ENCODE measurements at regions not wholly inside any gene's neighbourhood (a gene's known extent, or its start where the extent isn't known, plus 50 kb on each side); places are given as distances from the start of the nearest gene placed in this dataset.

DNA sequence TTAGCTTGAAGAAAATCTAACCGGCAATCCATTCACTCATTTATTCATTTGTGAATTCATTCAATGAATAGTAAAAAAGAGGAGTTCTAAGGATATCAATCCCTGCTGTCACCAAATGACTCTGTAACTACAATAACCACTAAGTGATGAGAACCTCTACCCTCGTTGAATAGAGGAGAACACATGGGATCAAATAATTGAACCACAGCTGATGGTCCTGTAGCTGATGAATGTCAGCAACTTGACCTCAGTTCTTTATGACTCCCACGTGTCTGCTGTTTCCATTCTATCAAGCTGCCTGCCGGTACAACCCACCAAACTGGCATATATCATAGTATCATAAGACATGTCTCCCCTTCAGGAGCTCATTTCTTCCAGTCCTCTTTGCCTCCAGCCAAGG lies 150.3 kb downstream of the PTGER3 start:
- ChIA-PET CTCF (interaction anchor here (2.6 to 3.0 kb wide), 2 partner anchors 10 to 11 kb away, joined by 14 to 21 read pairs; no protein-coding TSS in a partner anchor), POLR2A (no interaction called here)
- Histone ChIP-seq H3K27me3 (replicated peaks in 2 of 5; ENCODE audit: control insufficient read depth in 4 of 5, insufficient read depth in 5 of 5, low read length in 4 of 5) (peaks cover 0 to 2% (median 0%) of the 10 kb centered on the region in 5 experiments), H3K9me3 (ENCODE audit: control extremely low read depth in 1 of 5, control insufficient read depth in 4 of 5, insufficient read depth in 2 of 5, low read depth in 1 of 5, low read length in 4 of 5) (no peaks in the 10 kb centered on the region), H3K4me1 (ENCODE audit: control extremely low read depth in 1 of 4, control insufficient read depth in 4 of 4, insufficient read depth in 4 of 4, low read length in 3 of 4) (no peaks in the 10 kb centered on the region), H3K36me3 (ENCODE audit: control insufficient read depth in 4 of 4, insufficient read depth in 4 of 4, low read length in 3 of 4) (no peaks in the 10 kb centered on the region), H3K27ac (ENCODE audit: insufficient read depth in 1 of 2, low read depth in 1 of 2, low read length in 2 of 2, poor library complexity in 1 of 2, severe bottlenecking in 2 of 2) (no peak overlapping the region), H3K4me3 (ENCODE audit: control insufficient read depth in 1 of 7, extremely low read depth in 1 of 7, insufficient read depth in 4 of 7, low read depth in 2 of 7, low read length in 6 of 7) (no peak overlapping the region)
- no peak for DNase-seq
- WGBS (ENCODE audit: insufficient coverage) = 100% methylated on average over 3 of the region's 4 CpGs

- ChIA-PET POLR2A (no interaction called here), CTCF (interaction anchor here (1.1 kb wide), 1 partner anchor 37 kb away, joined by 3 read pairs; no protein-coding TSS in a partner anchor)
- Histone ChIP-seq H3K4me1 (ENCODE audit: control extremely low read depth in 1 of 4, control insufficient read depth in 4 of 4, insufficient read depth in 4 of 4, low read length in 3 of 4) (no peaks in the 10 kb centered on the region), H3K9me3 (ENCODE audit: control extremely low read depth in 1 of 5, control insufficient read depth in 4 of 5, insufficient read depth in 2 of 5, low read depth in 1 of 5, low read length in 4 of 5) (peaks cover 0 to 3% (median 0%) of the 10 kb centered on the region in 5 experiments), H3K36me3 (ENCODE audit: control insufficient read depth in 4 of 4, insufficient read depth in 4 of 4, low read length in 3 of 4) (no peaks in the 10 kb centered on the region), H3K4me3 (ENCODE audit: control insufficient read depth in 1 of 7, extremely low read depth in 1 of 7, insufficient read depth in 4 of 7, low read depth in 2 of 7, low read length in 6 of 7) (no peak overlapping the region), H3K27ac (ENCODE audit: insufficient read depth in 1 of 2, low read depth in 1 of 2, low read length in 2 of 2, poor library complexity in 1 of 2, severe bottlenecking in 2 of 2) (no peak overlapping the region), H3K27me3 (replicated peaks in 2 of 5; ENCODE audit: control insufficient read depth in 4 of 5, insufficient read depth in 5 of 5, low read length in 4 of 5) (peaks cover 0 to 3% (median 0%) of the 10 kb centered on the region in 5 experiments)
- DNase-seq = no peak
Measured at GRCh38 chr1:70899735-70900134, 147.9 kb downstream of the PTGER3 start.

DNA sequence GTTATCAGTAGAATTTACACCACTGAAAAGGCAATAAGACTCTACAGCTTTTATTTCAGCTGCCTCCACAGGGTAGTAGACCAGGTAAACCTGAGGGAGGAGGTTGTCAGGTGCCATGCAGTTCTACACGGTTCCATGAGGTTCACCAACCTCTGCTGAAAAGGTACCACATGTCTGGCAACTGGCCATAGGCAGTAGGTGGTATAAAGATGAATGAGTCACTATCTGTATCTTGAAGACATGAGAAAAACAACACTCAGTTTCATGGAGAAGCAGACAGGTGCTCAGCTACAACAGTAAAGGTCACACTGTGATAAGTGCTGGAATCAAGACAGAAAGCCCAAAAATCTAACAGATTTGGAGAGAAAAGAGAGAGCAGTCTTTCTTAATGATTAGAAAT lies 145.4 kb downstream of the PTGER3 start:
- H3K4me1 ChIP-seq (ENCODE audit: control extremely low read depth in 1 of 4, control insufficient read depth in 4 of 4, insufficient read depth in 4 of 4, low read length in 3 of 4) = peaks cover 0 to 8% (median 4%) of the 10 kb centered on the region in 4 experiments
- no peaks in the 10 kb centered on the region for H3K36me3 ChIP-seq (ENCODE audit: control insufficient read depth in 4 of 4, insufficient read depth in 4 of 4, low read length in 3 of 4)
- H3K4me3 ChIP-seq (ENCODE audit: control insufficient read depth in 1 of 7, extremely low read depth in 1 of 7, insufficient read depth in 4 of 7, low read depth in 2 of 7, low read length in 6 of 7) = no peak overlapping the region
- POLR2A ChIA-PET = no interaction called here
- 83% methylated on average over 1 of the region's 1 CpG for WGBS (ENCODE audit: insufficient coverage)
- peak in 1 of 3 donors; percentile 9 for DNase-seq
- H3K9me3 ChIP-seq (ENCODE audit: control extremely low read depth in 1 of 5, control insufficient read depth in 4 of 5, insufficient read depth in 2 of 5, low read depth in 1 of 5, low read length in 4 of 5) = peaks cover 0 to 3% (median 0%) of the 10 kb centered on the region in 5 experiments
- CTCF ChIA-PET = interaction anchor here (1.3 kb wide), 1 partner anchor 28 kb away, joined by 3 read pairs; no protein-coding TSS in a partner anchor
- H3K27ac ChIP-seq (ENCODE audit: insufficient read depth in 1 of 2, low read depth in 1 of 2, low read length in 2 of 2, poor library complexity in 1 of 2, severe bottlenecking in 2 of 2) = no peak overlapping the region
- H3K27me3 ChIP-seq (replicated peaks in 2 of 5; ENCODE audit: control insufficient read depth in 4 of 5, insufficient read depth in 5 of 5, low read length in 4 of 5) = peaks cover 0 to 5% (median 0%) of the 10 kb centered on the region in 5 experiments

GRCh38 chr1:70906800-70907199 lies 140.8 kb downstream of the PTGER3 start:
- H3K9me3 ChIP-seq (ENCODE audit: control extremely low read depth in 1 of 5, control insufficient read depth in 4 of 5, insufficient read depth in 2 of 5, low read depth in 1 of 5, low read length in 4 of 5) = peaks cover 0 to 3% (median 0%) of the 10 kb centered on the region in 5 experiments
- CTCF ChIA-PET = interaction anchor here (1.1 to 5.0 kb wide), 3 partner anchors 10 to 221 kb away, joined by 3 to 21 read pairs (median 5); no protein-coding TSS in a partner anchor
- peaks cover 9 to 33% (median 20%) of the 10 kb centered on the region in 4 experiments for H3K4me1 ChIP-seq (ENCODE audit: control extremely low read depth in 1 of 4, control insufficient read depth in 4 of 4, insufficient read depth in 4 of 4, low read length in 3 of 4)
- no peaks in the 10 kb centered on the region for H3K36me3 ChIP-seq (ENCODE audit: control insufficient read depth in 4 of 4, insufficient read depth in 4 of 4, low read length in 3 of 4)
- DNase-seq = peak; percentile 24 to 86 (median 71)
- H3K27me3 ChIP-seq (replicated peaks in 2 of 5; ENCODE audit: control insufficient read depth in 4 of 5, insufficient read depth in 5 of 5, low read length in 4 of 5) = peaks cover 0 to 3% (median 0%) of the 10 kb centered on the region in 5 experiments
- no peak overlapping the region for H3K27ac ChIP-seq (ENCODE audit: insufficient read depth in 1 of 2, low read depth in 1 of 2, low read length in 2 of 2, poor library complexity in 1 of 2, severe bottlenecking in 2 of 2)
- no peak overlapping the region for H3K4me3 ChIP-seq (ENCODE audit: control insufficient read depth in 1 of 7, extremely low read depth in 1 of 7, insufficient read depth in 4 of 7, low read depth in 2 of 7, low read length in 6 of 7)
- POLR2A ChIA-PET = no interaction called here

DNA sequence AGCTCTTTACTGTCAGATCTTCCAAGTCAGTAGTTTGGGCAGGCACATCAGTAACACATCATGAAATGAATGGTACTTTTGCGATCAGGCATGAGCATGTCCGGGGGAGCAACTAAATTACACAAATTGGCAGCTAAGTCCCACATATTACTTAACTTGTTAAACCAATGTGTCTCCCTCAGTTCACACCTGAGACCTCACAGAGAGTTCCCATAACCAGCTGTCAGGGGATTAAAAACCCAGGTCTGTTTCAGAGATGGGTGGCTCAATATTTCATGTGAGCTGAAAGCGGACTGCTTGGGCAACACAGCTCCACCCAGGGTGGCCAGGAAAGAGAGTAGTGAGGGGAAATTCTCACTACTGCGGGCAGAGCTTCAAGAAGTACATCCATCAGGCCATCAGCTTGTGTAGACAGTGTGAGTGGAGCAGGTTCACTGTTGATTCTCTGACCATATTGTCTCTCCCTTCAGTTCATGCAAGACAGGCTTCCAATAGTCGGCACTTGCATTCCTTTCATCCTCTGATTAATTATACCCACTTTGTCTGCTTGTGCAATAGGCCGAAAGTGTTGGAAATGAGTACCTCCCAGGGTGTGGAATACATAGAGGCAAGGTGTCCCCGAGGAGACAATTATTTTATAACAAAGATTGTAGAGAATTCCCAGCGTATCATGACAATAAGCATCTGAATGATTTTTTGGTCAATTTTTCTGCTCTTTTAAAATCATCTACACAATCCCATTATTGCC lies 139.9 kb downstream of the PTGER3 start:
- Histone ChIP-seq H3K27me3 (replicated peaks in 2 of 5; ENCODE audit: control insufficient read depth in 4 of 5, insufficient read depth in 5 of 5, low read length in 4 of 5) (peaks cover 0 to 3% (median 0%) of the 10 kb centered on the region in 5 experiments), H3K4me3 (ENCODE audit: control insufficient read depth in 1 of 7, extremely low read depth in 1 of 7, insufficient read depth in 4 of 7, low read depth in 2 of 7, low read length in 6 of 7) (no peak overlapping the region), H3K9me3 (ENCODE audit: control extremely low read depth in 1 of 5, control insufficient read depth in 4 of 5, insufficient read depth in 2 of 5, low read depth in 1 of 5, low read length in 4 of 5) (peaks cover 0 to 3% (median 0%) of the 10 kb centered on the region in 5 experiments), H3K36me3 (ENCODE audit: control insufficient read depth in 4 of 4, insufficient read depth in 4 of 4, low read length in 3 of 4) (no peaks in the 10 kb centered on the region), H3K27ac (ENCODE audit: insufficient read depth in 1 of 2, low read depth in 1 of 2, low read length in 2 of 2, poor library complexity in 1 of 2, severe bottlenecking in 2 of 2) (no peak overlapping the region), H3K4me1 (ENCODE audit: control extremely low read depth in 1 of 4, control insufficient read depth in 4 of 4, insufficient read depth in 4 of 4, low read length in 3 of 4) (peaks cover 9 to 33% (median 20%) of the 10 kb centered on the region in 4 experiments)
- CTCF ChIA-PET = interaction anchor here (1.1 to 5.0 kb wide), 3 partner anchors 11 to 222 kb away, joined by 3 to 21 read pairs (median 5); no protein-coding TSS in a partner anchor
- 94% methylated on average over 6 of the region's 8 CpGs for WGBS (ENCODE audit: insufficient coverage)
- no peak for DNase-seq
- POLR2A ChIA-PET = no interaction called here

DNA sequence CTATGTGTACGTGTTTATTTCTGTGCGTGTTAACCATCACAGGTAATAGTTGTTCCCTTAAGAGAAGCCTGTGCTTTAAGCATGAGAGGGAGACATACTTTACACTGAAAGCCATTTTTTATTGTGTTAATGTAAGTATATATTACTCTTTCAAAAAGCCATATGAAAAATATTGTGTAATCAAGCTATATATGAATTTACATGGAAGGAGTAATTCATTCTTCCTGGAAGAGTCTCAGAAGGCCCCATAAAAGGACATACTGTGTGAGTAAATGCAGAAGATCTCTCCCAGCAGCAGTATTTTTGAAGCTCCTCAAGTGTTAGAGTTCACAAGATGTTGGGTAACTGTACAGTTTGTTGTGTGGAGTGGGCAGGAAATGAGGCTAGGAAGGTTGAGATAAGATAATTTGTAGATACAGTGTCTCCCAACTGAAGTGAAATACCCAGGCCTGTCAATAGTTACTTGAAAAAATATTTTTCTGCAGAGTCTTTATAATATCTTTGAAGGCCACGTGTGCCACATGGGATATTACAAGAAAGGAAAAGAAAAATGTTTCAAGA lies 138.3 kb downstream of the PTGER3 start:
- CTCF ChIA-PET = interaction anchor here (1.0 to 5.0 kb wide), 2 partner anchors 9 to 13 kb away, joined by 3 to 21 read pairs; no protein-coding TSS in a partner anchor
- H3K9me3 ChIP-seq (ENCODE audit: control extremely low read depth in 1 of 5, control insufficient read depth in 4 of 5, insufficient read depth in 2 of 5, low read depth in 1 of 5, low read length in 4 of 5) = peaks cover 0 to 3% (median 0%) of the 10 kb centered on the region in 5 experiments
- H3K27ac ChIP-seq (ENCODE audit: insufficient read depth in 1 of 2, low read depth in 1 of 2, low read length in 2 of 2, poor library complexity in 1 of 2, severe bottlenecking in 2 of 2) = peak overlapping the region in 1 of 2 experiments; percentile 14
- peaks cover 9 to 33% (median 20%) of the 10 kb centered on the region in 4 experiments for H3K4me1 ChIP-seq (ENCODE audit: control extremely low read depth in 1 of 4, control insufficient read depth in 4 of 4, insufficient read depth in 4 of 4, low read length in 3 of 4)
- 0% methylated on average over 1 of the region's 3 CpGs for WGBS (ENCODE audit: insufficient coverage)
- peak; percentile 8 to 50 (median 32) for DNase-seq
- POLR2A ChIA-PET = no interaction called here
- H3K4me3 ChIP-seq (ENCODE audit: control insufficient read depth in 1 of 7, extremely low read depth in 1 of 7, insufficient read depth in 4 of 7, low read depth in 2 of 7, low read length in 6 of 7) = no peak overlapping the region
- H3K27me3 ChIP-seq (replicated peaks in 2 of 5; ENCODE audit: control insufficient read depth in 4 of 5, insufficient read depth in 5 of 5, low read length in 4 of 5) = peaks cover 0 to 2% (median 0%) of the 10 kb centered on the region in 5 experiments
- no peaks in the 10 kb centered on the region for H3K36me3 ChIP-seq (ENCODE audit: control insufficient read depth in 4 of 4, insufficient read depth in 4 of 4, low read length in 3 of 4)

DNA sequence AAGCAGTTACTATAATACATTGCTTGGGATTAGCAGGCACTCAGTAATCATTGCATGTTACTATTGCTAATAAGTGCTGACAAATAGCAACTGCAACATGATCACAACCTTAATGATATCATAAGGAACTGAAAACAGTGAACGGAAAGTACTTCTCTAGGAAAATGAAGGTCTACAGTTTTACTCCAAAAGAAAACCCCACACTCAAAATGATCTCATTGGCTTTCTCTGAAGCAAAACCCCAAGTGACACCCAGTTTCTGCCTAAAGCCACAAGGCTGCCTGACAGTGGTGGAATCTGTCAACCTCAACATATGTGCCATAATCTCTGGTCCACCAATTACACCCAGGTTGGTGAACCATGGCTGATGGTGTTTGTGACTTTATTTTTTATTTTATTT lies 137.6 kb downstream of the PTGER3 start:
- DNase-seq = peak in 2 of 3 donors; percentile 28 to 49
- ChIA-PET CTCF (interaction anchor here (5.0 kb wide), 1 partner anchor 14 kb away, joined by 21 read pairs; no protein-coding TSS in a partner anchor), POLR2A (no interaction called here)
- Histone ChIP-seq H3K27ac (ENCODE audit: insufficient read depth in 1 of 2, low read depth in 1 of 2, low read length in 2 of 2, poor library complexity in 1 of 2, severe bottlenecking in 2 of 2) (peak overlapping the region in 1 of 2 experiments; percentile 14), H3K4me3 (ENCODE audit: control insufficient read depth in 1 of 7, extremely low read depth in 1 of 7, insufficient read depth in 4 of 7, low read depth in 2 of 7, low read length in 6 of 7) (no peak overlapping the region), H3K9me3 (ENCODE audit: control extremely low read depth in 1 of 5, control insufficient read depth in 4 of 5, insufficient read depth in 2 of 5, low read depth in 1 of 5, low read length in 4 of 5) (no peaks in the 10 kb centered on the region), H3K4me1 (ENCODE audit: control extremely low read depth in 1 of 4, control insufficient read depth in 4 of 4, insufficient read depth in 4 of 4, low read length in 3 of 4) (peaks cover 9 to 33% (median 20%) of the 10 kb centered on the region in 4 experiments), H3K27me3 (replicated peaks in 2 of 5; ENCODE audit: control insufficient read depth in 4 of 5, insufficient read depth in 5 of 5, low read length in 4 of 5) (peaks cover 0 to 2% (median 0%) of the 10 kb centered on the region in 5 experiments), H3K36me3 (ENCODE audit: control insufficient read depth in 4 of 4, insufficient read depth in 4 of 4, low read length in 3 of 4) (no peaks in the 10 kb centered on the region)
- 86% methylated on average over 1 of the region's 1 CpG for WGBS (ENCODE audit: insufficient coverage)
